Spleen (tissue), 7 donors: ENCODE measurements at regions not wholly inside any gene's neighbourhood (a gene's known extent, or its start where the extent isn't known, plus 50 kb on each side); places are given as distances from the start of the nearest gene placed in this dataset.
"Not testable (repeated sequence)": the region's sequence is repeated elsewhere in the genome, so short reads cannot be mapped to it uniquely, and the experiment has no call there.

Experiments used
- POLR2AphosphoS5 ChIP-seq, 3 donors: sonication (generic); formaldehyde crosslinking; IDR thresholded peaks; one replicate each; pipeline ENCODE4 v1.5.1; 2017; ENCODE audit warnings: antibody characterized with exemption in 3 of 3
- TF ChIP-seq, protein P1 (sequence below), 11 experiments: fragments of 200-600 bp in 7 of 11; fragments of 450-650 bp in 4 of 11; sonication (generic) in 4 of 11; IDR thresholded peaks in 8 of 11; conservative IDR thresholded peaks in 3 of 11; 1 replicate in 7 of 11; 2 replicates in 4 of 11; pipeline versions ENCODE4 v1.4.0 to v1.8.0; 2016 to 2021; ENCODE audit warnings: antibody characterized with exemption in 11 of 11, inconsistent platforms in 4 of 11, mild to moderate bottlenecking in 1 of 11
- donor health status: DM: no; HTN: no; CAD: no; lungs with moderate emphysema.
- donor health status: DM: no; HTN: no; CAD: no.
- donor health status: DM: no; HTN: no; CAD: no.

DNA sequence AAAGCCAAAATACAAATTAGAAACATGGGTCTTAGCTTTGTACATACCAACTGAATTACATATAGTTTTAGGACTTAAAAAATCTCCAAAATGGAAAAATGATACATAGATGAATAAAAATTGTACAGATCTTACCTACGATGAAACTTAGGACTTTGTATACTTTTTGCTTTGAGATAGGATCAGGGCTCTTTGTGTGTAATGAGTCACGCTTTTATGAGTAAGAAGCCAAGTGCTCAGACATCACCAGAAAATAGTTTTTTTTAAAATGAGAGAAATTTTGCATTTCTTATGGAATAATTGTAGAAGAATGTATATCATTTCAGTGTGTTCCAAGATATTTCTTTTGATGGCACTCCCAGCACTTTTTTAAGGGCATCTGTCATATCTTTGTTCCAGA, 100.4 kb upstream of the OR4M2 start:
- TF ChIP-seq POLR2AphosphoS5 (IDR thresholded peaks at IDR 0.05): not testable (repeated sequence)
- TF ChIP-seq, protein P1, sequence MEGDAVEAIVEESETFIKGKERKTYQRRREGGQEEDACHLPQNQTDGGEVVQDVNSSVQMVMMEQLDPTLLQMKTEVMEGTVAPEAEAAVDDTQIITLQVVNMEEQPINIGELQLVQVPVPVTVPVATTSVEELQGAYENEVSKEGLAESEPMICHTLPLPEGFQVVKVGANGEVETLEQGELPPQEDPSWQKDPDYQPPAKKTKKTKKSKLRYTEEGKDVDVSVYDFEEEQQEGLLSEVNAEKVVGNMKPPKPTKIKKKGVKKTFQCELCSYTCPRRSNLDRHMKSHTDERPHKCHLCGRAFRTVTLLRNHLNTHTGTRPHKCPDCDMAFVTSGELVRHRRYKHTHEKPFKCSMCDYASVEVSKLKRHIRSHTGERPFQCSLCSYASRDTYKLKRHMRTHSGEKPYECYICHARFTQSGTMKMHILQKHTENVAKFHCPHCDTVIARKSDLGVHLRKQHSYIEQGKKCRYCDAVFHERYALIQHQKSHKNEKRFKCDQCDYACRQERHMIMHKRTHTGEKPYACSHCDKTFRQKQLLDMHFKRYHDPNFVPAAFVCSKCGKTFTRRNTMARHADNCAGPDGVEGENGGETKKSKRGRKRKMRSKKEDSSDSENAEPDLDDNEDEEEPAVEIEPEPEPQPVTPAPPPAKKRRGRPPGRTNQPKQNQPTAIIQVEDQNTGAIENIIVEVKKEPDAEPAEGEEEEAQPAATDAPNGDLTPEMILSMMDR (IDR thresholded peaks at IDR 0.05 in 8 of 11, conservative IDR thresholded peaks at IDR 0.05 in 3 of 11): not testable (repeated sequence)
